Dermis microvascular lymphatic vessel endothelial cell (primary cell): ENCODE measurements at regions not wholly inside any gene's neighbourhood (a gene's known extent, or its start where the extent isn't known, plus 50 kb on each side); places are given as distances from the start of the nearest gene placed in this dataset.

Experiments used
- DNase-seq, 2 donors: peaks; one replicate each; pipeline versions ENCODE4 v3.0.0 to v3.0.0-alpha.2; 2010; ENCODE audit warnings: low read depth in 2 of 2

- DNase-seq, result no peak
Measured at GRCh38 chr1:30253807-30254440, 469.5 kb downstream of the MATN1 start.

- DNase-seq, result no peak
Measured at GRCh38 chr1:30253361-30253760, 470.0 kb downstream of the MATN1 start.

DNA sequence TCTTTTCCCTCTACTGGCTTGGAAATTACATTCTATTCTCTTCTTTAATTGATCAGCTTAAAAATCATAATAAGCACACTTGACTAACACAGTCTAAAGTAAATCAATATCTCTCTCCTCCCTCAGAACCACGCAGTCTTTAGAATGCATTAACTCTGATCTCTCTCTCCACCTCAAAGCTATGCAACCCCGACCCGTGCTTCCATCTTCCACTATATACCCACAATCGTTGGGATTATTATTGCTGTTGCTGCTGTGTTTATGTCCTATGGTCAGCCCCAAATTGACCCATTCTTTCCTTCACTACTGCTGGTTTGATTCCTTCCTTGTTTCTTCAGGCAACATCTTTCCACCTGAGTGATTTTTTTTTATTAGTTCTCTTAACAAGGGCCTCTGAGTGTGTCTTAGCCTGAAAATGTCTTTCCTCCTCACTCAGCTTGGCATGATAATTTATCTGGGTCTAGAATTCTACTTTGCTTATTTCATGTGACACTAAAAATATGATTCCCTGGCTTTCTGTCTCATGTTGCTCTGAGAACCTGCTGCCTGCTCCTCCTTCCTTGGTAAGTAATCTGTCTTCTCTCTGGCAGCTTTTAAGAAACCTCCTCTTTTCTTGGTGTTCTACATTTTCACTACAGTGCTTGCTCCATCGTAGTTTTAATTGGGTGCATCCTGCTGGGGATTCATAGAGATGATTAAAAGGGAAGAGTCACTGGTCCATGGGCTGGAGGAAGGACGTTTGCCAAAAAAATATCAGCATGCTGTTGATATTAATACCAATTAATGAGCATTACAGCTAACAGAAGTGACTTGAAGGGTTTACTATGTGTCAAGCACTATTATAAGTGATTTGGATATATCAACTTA is 472.2 kb downstream of the MATN1 start:
- no peak for DNase-seq

- DNase-seq, result no peak
Measured at GRCh38 chr1:30250338-30250983, 472.9 kb downstream of the MATN1 start.

DNA sequence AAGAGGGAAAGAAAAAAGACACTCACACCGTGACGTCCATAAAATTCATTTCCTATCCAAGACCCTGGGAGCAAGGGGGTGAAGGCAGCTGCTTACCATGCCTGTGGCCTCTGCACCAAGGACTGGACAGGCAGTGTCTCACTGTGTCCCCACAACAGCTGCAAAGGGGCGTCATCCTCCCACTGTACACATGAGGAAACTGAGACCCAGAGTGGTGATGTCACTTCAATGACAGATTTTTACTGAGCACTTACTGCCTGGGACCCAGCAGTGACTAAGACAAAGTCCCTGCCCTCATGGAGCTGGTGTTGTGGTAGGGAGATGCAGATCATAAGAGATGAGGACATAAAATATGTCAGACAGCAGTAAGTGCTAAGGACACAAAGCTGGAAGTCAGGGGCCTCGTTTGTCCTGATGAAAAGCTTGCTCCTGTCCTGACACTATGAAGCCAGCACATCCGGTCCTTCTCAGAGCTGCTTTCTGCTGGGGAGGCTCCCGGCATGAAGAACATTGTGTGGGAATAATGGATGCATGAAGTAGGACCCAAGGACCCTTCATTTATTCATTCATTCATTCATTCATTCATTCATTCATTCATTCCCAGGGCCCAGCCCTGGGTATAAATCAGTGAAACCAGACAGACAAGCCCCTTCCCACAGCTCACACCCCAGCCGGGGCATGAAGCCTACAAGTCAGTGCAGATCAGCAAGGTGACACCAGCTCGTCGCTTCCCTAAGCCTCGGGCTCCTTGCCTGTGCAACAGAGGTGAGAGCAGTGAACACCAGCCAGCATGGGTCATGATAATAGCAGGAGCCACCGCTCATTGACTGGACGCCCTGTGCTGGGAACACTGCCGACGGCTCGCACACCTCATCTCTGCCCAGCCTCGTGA is 473.7 kb downstream of the MATN1 start:
- DNase-seq, result no peak

- no peak for DNase-seq
Measured at GRCh38 chr1:30248774-30249173, 474.6 kb downstream of the MATN1 start.

- DNase-seq, result no peak
Measured at GRCh38 chr1:30248373-30248772, 475.0 kb downstream of the MATN1 start.

DNA sequence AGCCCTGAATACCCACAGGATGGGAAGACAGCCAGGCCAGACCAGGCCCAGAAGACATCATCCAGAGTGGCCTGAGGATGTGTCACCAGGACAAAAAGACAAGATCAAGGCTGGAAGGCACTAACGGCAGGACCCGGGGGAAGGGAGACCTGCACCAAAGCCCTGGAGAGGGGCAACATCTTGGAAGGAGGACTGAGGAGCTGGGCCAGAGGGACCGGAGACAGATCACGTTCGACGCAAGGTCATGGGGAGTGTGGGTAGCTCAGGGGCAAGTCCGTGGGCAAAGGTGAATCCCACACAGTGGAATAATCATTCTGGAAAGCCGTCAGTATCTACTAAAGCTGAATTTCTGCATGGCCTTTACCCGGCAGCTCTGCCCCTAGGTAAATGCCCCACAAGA is 478.6 kb downstream of the MATN1 start:
- DNase-seq, result no peak

DNA sequence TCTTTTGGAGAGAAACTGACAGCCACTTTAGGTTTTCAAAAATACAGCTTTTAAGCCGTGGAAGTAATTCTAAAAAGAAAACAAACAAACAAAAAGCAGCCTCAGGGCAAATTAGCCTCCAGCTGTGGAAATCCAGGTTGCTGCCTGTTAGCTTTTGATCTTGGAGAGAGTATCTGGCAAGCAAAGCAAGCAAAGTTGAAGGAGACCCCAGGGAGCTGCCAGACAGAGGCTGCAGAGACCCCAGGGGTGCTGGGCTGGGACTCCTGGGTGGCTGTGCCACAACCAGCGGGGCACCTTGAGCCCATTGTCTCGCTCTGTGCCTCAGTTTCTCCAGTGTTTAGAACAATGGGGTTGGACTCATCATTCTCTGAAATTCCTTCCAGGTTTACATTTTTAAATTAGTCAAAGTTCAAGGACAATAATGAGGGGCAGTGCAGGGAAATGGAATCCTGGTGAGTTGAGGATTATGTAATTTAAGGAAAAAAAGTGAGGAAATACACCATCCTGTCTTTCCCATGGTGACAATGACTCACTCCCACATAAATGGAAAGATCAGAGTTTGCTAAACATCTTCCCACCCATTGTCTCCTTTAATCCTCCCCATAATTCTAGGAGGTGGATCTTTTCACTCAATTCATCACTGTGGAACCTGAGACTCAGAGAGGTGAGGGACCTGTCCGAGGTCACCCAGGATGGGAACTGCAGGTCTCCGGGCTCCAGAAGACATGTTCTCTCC is 480.5 kb downstream of the MATN1 start:
- DNase-seq, result no peak

- DNase-seq, result no peak
Measured at GRCh38 chr1:30242168-30242567, 481.2 kb downstream of the MATN1 start.

- no peak for DNase-seq
Measured at GRCh38 chr1:30241681-30242080, 481.7 kb downstream of the MATN1 start.

GRCh38 chr1:30234091-30234490 is 489.3 kb downstream of the MATN1 start:
- DNase-seq, result no peak

DNA sequence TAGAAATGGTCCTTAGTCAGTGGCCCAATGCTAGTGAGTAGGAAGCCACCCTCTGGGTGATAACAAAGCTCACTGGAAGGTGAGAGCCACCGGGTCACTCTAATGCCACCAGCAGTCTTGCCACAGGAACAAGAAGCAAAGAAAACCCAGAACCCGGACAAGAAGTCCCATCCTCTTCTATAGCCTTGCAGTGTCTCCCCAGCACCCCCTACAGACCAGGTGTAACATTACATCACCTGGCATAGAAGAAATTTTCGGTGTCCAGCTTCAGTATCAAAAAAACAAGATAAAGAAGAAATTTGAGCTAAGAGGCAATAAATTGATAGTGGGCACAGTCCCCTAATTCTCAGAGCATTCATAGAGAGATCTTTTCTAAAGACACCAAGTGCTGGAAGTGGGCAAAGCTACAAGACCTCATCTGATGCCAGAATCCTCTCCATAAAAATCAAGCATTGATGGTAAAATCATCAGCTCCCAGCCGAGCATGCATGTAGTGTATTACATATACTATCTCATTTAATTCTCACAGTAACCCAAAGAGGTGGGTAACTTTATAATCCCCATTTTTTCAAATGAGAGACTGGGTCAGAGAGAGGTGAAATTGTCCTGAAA is 491.0 kb downstream of the MATN1 start:
- no peak for DNase-seq

GRCh38 chr1:30229960-30230359 is 493.4 kb downstream of the MATN1 start:
- DNase-seq, result no peak

DNA sequence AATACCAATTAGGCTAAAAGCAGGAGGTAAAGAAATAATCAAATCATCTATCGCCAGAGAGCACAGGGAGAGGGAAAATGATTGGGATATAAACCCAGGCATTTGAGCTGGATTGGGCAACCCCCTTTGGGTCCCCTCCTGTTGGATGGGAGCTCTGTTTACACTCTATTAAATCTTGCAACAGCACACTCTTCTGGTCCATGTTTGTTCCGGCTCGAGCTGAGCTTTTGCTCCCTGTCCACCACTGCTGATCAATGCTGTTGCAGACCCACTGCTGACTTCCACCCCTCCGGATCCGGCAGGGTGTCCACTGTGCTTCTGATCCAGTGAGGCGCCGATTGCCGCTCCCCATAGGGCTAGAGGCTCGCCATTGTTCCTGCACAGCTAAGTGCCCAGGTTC is 493.8 kb downstream of the MATN1 start:
- DNase-seq, result no peak

- no peak for DNase-seq
Measured at GRCh38 chr1:30226648-30227047, 496.7 kb downstream of the MATN1 start.

- DNase-seq, result no peak
Measured at GRCh38 chr1:30225357-30225756, 498.0 kb downstream of the MATN1 start.

DNA sequence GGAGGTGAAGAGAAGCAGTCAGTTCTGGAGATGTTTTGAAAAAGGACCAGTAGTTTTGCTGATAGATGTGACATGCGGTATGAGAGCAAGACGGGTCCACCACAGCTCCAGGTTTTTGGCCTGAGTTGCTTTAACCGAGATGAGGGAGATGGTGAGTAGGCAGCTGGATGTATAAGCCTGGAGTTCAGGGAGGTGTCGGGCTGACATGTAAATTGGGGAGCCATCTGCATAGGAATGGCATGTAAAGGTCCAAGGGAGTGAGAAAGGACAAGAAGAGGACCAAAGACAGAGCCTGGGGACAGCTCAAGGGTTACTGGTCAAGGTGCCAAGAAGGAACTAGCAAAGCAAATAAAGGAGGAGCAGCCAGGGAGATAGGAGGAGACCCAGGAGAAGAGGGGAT is 503.7 kb downstream of the MATN1 start:
- DNase-seq, result no peak

DNA sequence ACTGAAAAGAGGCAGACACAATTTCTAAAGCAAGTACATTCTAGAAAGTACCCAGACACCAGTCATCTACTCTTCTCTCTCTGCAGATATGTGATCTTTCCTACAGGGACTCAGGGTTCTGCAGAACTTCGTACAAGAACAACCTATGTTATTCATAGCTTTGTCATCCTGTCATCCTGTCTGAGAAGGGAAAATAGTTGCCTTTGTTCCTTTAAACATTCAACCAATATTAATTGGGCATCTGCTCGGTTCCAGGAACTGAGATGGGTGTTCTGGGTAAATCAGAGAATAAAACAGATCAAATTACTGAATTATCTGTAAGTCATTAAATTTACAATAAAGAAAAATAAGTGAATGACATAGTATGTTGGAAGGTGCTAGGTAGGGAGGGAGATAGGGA is 504.9 kb downstream of the MATN1 start:
- DNase-seq, result no peak

DNA sequence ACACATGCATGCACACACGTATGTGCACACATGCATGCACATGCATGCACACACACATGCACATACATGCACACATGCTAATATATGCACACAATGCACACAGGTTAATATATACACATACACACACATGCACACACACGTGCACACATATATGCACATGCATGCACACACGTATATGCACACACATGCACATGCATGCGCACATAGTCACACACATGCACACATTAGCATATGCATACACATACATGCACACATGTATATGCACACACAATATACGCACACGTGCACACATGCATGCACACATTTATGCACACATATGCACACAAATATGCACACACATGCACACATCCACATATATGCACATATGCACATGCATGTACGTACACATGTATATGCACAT is 506.8 kb downstream of the MATN1 start:
- no peak for DNase-seq

DNA sequence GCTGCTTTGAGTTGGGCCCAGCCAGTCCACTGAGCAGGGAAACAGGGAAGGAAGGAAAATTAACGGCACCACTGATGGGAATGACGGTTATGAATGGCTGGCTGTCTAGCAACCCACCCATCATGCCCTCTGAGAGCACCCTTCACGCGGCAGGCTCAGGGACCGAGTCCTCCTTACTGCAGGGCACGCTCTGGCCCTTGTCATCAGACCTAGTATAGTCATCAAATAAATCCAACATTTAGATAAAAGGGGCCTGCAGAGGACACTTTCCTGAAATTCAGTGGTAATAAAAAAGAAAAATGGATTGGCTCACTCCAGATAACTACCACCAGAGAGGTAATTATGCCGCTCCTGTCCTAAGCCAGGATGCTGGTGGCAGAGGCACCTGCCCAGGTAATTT is 509.4 kb downstream of the MATN1 start:
- no peak for DNase-seq
